NT2/D1 (cell line): ENCODE measurements at regions not wholly inside any gene's neighbourhood (a gene's known extent, or its start where the extent isn't known, plus 50 kb on each side); places are given as distances from the start of the nearest gene placed in this dataset.
A peak's percentile ranks its signal among the peaks of the same experiment; 100 is the strongest.
"Not testable (repeated sequence)": the region's sequence is repeated elsewhere in the genome, so short reads cannot be mapped to it uniquely, and the experiment has no call there.

Experiments
- DNase-seq: peaks from one replicate; pipeline ENCODE4 v3.0.0-alpha.2; 2011; ENCODE audit warnings: low read depth, low spot score
- H3K27me3 ChIP-seq: 2 replicates; pipeline ENCODE4 v1.6.0; 2011; ENCODE audit warnings: mild to moderate bottlenecking; ENCODE audit not compliant: insufficient read length, insufficient read depth
- H3K36me3 ChIP-seq: 2 replicates; pipeline ENCODE4 v1.6.1; 2011; ENCODE audit warnings: mild to moderate bottlenecking, low read length, mixed read lengths; ENCODE audit not compliant: insufficient read depth, insufficient read length
- H3K4me1 ChIP-seq: 2 replicates; pipeline ENCODE4 v1.5.1; 2011; ENCODE audit not compliant: insufficient read depth, insufficient read length
- H3K4me3 ChIP-seq: 2 replicates; pipeline ENCODE4 v1.5.1; 2011; ENCODE audit warnings: low read depth; ENCODE audit not compliant: insufficient read length
- H3K9ac ChIP-seq: 2 replicates; pipeline ENCODE4 v1.6.0; 2011; ENCODE audit warnings: low read depth; ENCODE audit not compliant: insufficient read length
- H3K9me3 ChIP-seq: 2 replicates; pipeline ENCODE4 v1.5.1; 2011; ENCODE audit warnings: mild to moderate bottlenecking, low read length; ENCODE audit not compliant: insufficient read depth
- SUZ12 ChIP-seq: IDR thresholded peaks from 2 replicates; pipeline ENCODE4 v1.6.1; 2011; ENCODE audit not compliant: insufficient read length, insufficient read depth; ENCODE audit errors: extremely low read depth
- YY1 ChIP-seq: IDR thresholded peaks from 2 replicates; pipeline ENCODE4 v1.6.1; 2011; ENCODE audit not compliant: insufficient read length, insufficient read depth
- ZNF274 ChIP-seq: IDR thresholded peaks from 2 replicates; pipeline ENCODE4 v1.6.1; 2011; ENCODE audit warnings: mild to moderate bottlenecking, low read depth, low read length

DNA sequence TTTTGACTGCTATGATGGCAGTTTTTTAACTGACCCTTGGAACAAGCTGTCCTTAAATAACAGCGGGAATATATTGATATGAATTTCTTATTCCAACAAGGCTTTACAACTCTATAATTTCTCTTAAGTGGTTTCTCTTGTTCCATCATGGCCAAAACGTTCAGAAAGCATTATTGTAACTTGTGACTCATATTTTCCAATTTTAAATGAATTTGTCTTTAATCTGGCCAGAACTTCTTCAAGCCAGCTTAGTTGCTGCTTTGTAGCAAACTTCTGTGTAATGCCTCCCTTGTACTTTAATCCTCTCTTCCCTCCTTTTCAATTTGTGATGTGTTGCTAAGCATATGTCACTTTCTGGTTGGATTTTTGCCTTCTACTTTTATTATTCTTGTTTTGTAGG, 271.9 kb downstream of the KIF20B start:
- no peaks in the 10 kb centered on the region for H3K9me3 ChIP-seq
- TF ChIP-seq YY1 (no peak), ZNF274 (no peak), SUZ12 (no peak)
- no peak for DNase-seq
- no peaks in the 10 kb centered on the region for H3K27me3 ChIP-seq
- H3K4me3 ChIP-seq: no peak overlapping the region
- no peak overlapping the region for H3K9ac ChIP-seq
- no peaks in the 10 kb centered on the region for H3K36me3 ChIP-seq
- H3K4me1 ChIP-seq: no peaks in the 10 kb centered on the region

DNA sequence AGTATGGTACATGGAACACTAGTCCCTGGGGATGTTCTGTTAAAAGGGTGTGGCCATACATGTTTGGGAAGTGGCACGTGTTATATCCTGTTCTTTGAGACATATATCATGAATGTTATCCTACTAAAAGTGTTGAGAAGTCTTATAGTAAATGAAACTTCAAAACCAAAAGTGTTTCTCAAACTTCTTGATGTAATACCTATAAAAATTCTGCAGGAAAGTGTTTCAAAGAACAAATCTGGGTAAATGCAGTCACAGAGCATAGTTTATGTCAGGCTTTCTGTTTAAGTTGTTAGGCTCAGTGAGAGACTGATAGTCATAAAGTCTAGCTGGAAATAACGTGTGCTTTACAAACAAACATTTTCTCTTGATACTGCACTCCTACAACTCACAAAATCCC, 273.7 kb downstream of the KIF20B start:
- Histone ChIP-seq H3K9me3 (peaks cover 7% of the 10 kb centered on the region), H3K27me3 (no peaks in the 10 kb centered on the region)
- TF ChIP-seq ZNF274: no peak
- TF ChIP-seq YY1: no peak
- TF ChIP-seq SUZ12: no peak

DNA sequence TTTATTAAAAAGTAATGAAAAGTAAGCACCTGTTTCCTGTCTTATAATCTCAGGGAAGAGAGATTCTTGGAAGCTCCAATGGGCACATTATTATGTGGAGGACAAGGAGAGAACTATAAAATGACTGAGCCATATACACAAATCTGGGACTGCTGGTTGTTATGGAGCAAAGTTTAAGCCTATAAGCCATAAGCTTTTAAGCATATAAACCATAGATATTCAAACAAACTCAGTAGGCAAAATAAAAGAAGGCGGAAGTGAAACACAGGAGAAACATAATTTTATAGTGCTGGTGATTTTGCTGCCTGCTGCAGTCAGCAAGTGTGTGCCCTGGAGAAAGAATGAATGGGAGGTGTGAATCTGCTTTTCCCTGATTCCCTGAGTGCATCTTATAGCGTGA, 274.4 kb downstream of the KIF20B start:
- DNase-seq: no peak
- H3K4me1 ChIP-seq: no peaks in the 10 kb centered on the region
- H3K9ac ChIP-seq: no peak overlapping the region
- no peak overlapping the region for H3K4me3 ChIP-seq
- H3K9me3 ChIP-seq: peaks cover 7% of the 10 kb centered on the region
- no peaks in the 10 kb centered on the region for H3K36me3 ChIP-seq
- H3K27me3 ChIP-seq: no peaks in the 10 kb centered on the region
- TF ChIP-seq SUZ12 (no peak), ZNF274 (no peak), YY1 (no peak)

More for the DNA sequence above, 273.7 kb downstream of the KIF20B start:
- Histone ChIP-seq H3K36me3 (no peaks in the 10 kb centered on the region), H3K4me3 (no peak overlapping the region), H3K4me1 (no peaks in the 10 kb centered on the region), H3K9ac (no peak overlapping the region)
- DNase-seq: no peak

DNA sequence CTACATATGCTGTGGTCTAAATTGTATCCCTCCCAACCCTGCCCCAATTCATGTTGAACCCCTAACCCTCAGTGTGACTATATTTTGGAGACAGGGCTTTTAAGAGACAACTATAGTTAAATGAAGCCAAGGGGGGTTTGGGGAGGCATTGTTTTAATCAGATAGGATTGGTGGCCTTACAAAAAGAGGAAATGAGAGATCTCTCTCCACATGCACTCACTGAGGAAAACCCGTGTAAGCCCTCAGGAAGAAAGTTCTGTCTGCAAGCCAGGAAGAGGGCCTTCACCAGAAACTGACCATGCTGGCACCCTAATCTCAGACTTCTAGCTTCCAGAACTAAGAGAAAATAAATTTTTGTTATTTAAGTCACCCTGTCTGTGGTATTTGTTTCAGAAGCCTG, 276.7 kb downstream of the KIF20B start:
- DNase-seq: no peak
- Histone ChIP-seq H3K36me3 (no peaks in the 10 kb centered on the region), H3K4me1 (no peaks in the 10 kb centered on the region), H3K4me3 (no peak overlapping the region), H3K27me3 (no peaks in the 10 kb centered on the region), H3K9me3 (peaks cover 7% of the 10 kb centered on the region), H3K9ac (no peak overlapping the region)
- no peak for TF ChIP-seq YY1
- TF ChIP-seq ZNF274: no peak
- no peak for TF ChIP-seq SUZ12

DNA sequence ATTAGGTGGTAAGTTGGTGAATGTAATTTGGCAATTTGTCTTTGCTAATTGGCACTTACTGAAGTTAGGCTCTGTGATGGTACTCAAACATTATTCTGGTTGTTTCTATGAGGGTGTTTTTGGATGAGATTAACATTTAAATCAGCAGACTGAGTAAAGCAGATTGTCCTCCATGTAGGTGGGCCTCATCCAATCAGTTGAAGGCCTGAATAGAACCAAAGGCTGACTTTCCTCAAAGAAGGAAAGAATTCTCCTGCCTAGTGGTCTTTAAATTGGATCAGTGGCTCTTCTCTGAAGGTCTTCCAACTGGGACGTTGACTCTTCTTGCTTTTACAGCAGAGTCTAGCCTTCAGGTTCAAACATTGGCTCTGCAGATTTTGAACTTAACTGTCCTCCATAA, 278.3 kb downstream of the KIF20B start:
- Histone ChIP-seq H3K36me3 (no peaks in the 10 kb centered on the region), H3K9ac (no peak overlapping the region), H3K27me3 (no peaks in the 10 kb centered on the region), H3K4me3 (no peak overlapping the region), H3K9me3 (peaks cover 7% of the 10 kb centered on the region), H3K4me1 (no peaks in the 10 kb centered on the region)
- TF ChIP-seq ZNF274 (no peak), YY1 (no peak)
- DNase-seq: no peak

DNA sequence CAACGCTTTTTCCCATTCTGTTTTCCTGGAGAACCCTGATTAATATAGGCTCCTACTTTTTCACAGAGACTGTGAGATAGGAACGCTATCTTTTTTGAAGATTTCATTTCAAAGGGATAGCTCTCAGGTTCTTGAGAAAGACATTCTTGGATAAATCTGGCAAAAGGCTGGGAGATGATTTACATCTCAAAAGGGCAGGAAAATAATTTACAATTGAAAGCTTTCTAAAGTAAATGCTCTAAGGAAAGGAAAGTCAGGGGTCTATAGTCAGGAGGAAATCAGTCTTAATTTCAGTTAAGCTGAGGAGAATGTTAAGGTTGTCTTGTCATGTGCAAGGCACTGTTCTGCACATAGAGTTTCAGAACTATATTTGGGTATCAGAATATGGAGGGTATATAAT, 278.8 kb downstream of the KIF20B start:
- no peaks in the 10 kb centered on the region for H3K36me3 ChIP-seq
- TF ChIP-seq YY1: no peak
- no peak for TF ChIP-seq ZNF274
- DNase-seq: peak; percentile 32
- H3K4me3 ChIP-seq: no peak overlapping the region
- H3K9me3 ChIP-seq: peaks cover 7% of the 10 kb centered on the region
- no peak overlapping the region for H3K9ac ChIP-seq
- no peaks in the 10 kb centered on the region for H3K4me1 ChIP-seq
- H3K27me3 ChIP-seq: no peaks in the 10 kb centered on the region

DNA sequence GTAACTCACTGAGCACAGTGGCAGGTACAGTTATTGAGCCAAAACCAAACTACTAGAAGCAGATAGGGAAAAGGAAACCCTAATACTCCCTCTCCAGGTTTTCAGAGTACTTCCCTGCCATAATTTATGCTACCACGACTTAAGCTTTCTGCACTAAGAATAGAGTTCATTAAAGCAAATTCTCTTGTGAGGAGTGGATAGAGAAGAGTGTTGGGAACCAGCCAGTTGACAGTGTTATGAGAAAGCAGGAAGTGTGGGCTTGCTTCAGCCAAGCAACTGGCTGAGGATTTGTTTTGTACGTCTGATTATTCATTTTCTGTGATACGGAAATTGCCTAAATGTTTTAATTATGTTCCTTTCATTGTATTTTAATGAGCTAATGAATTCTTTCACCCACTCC, 280.5 kb downstream of the KIF20B start:
- H3K27me3 ChIP-seq: no peaks in the 10 kb centered on the region
- DNase-seq: no peak

DNA sequence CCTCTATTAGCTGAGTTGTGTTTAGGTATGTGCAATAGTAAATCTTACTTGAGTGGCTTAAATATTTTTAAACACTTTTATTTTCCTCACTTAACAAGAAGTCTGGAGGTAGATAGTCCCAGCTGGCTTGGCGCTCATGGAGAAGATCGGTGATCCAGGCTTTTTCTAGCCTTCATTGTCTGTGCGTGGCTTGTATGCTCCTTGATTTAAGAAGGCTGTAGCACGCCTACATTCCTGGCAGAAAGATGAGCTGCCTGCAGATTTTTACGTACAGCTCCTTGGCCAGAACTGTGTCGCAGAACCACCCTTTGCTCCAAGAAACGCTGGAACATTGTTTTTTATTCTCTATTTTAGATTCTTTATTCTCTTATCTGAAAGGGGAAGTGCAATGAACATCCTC, 284.1 kb downstream of the KIF20B start:
- no peaks in the 10 kb centered on the region for H3K27me3 ChIP-seq
- no peak overlapping the region for H3K4me3 ChIP-seq
- no peaks in the 10 kb centered on the region for H3K4me1 ChIP-seq
- no peak overlapping the region for H3K9ac ChIP-seq
- H3K36me3 ChIP-seq: no peaks in the 10 kb centered on the region
- no peak for DNase-seq
- H3K9me3 ChIP-seq: no peaks in the 10 kb centered on the region
- TF ChIP-seq ZNF274: no peak
- no peak for TF ChIP-seq YY1
- TF ChIP-seq SUZ12: no peak

More for the DNA sequence above, 280.5 kb downstream of the KIF20B start:
- Histone ChIP-seq H3K36me3 (no peaks in the 10 kb centered on the region), H3K4me1 (no peaks in the 10 kb centered on the region), H3K9me3 (peaks cover 7% of the 10 kb centered on the region), H3K4me3 (no peak overlapping the region), H3K9ac (no peak overlapping the region)
- TF ChIP-seq ZNF274 (no peak), SUZ12 (no peak), YY1 (no peak)

DNA sequence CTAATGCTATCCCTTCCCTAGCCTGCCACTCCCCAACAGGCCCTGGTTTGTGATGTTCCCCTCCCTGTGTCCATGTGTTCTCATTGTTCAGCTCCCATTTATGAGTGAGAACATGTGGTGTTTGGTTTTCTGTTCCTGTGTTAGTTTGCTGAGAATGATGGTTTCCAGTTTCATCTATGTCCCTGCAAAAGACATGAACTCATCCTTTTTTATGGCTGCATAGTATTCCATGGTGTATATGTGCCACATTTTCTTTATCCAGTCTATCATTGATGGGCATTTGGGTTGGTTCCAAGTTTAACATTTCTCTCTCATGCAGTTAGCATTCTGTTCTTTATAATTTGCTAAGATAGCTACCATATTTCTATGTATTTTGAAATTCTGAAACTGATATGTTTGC, 287.0 kb downstream of the KIF20B start:
- not testable (repeated sequence) for H3K9me3 ChIP-seq, H3K4me3 ChIP-seq, H3K36me3 ChIP-seq

More for the DNA sequence above, 287.0 kb downstream of the KIF20B start:
- not testable (repeated sequence) for H3K27me3 ChIP-seq, H3K4me1 ChIP-seq, DNase-seq, H3K9ac ChIP-seq
